HL-60 (cell line): ENCODE measurements at regions not wholly inside any gene's neighbourhood (a gene's known extent, or its start where the extent isn't known, plus 50 kb on each side); places are given as distances from the start of the nearest gene placed in this dataset.

ENCODE experiments used
- CTCF ChIP-seq: IDR thresholded peaks from one replicate; pipeline ENCODE4 v1.5.1; 2011; ENCODE audit warnings: low read length, control low read depth, inconsistent platforms; ENCODE audit not compliant: insufficient read depth
- GABPA ChIP-seq: IDR thresholded peaks from 2 replicates; pipeline ENCODE4 v1.6.1; 2012; ENCODE audit warnings: low read depth
- POLR2AphosphoS5 ChIP-seq: IDR thresholded peaks from 2 replicates; pipeline ENCODE4 v1.6.1; 2012; ENCODE audit warnings: low read depth
- SPI1 ChIP-seq: IDR thresholded peaks from 2 replicates; pipeline ENCODE4 v1.6.1; 2012; ENCODE audit warnings: low read depth, mild to moderate bottlenecking, borderline replicate concordance

GRCh38 chr10:107450056-107450455 is 285.6 kb upstream of the SORCS1 start:
- TF ChIP-seq CTCF (no peak), GABPA (no peak), POLR2AphosphoS5 (no peak), SPI1 (no peak)
